ACC112 (cell line): ENCODE measurements at regions not wholly inside any gene's neighbourhood (a gene's known extent, or its start where the extent isn't known, plus 50 kb on each side); places are given as distances from the start of the nearest gene placed in this dataset.

ENCODE experiments used
- H2AFZ ChIP-seq: fragments of 200-600 bp; sonication (generic); one replicate; pipeline ENCODE4 v1.6.0; 2017; ENCODE audit warnings: antibody characterized with exemption, low read length; ENCODE audit not compliant: unreplicated experiment
- H3K27ac ChIP-seq: fragments of 200-600 bp; sonication (generic); 2 replicates; pipeline ENCODE4 v1.5.1; 2014; ENCODE audit warnings: low read depth, mild to moderate bottlenecking, antibody characterized with exemption, low read length, moderate library complexity
- H3K27me3 ChIP-seq: fragments of 200-600 bp; sonication (generic); 2 replicates; pipeline ENCODE4 v1.6.1; 2014; ENCODE audit warnings: mild to moderate bottlenecking, antibody characterized with exemption, low read length, moderate library complexity, mixed read lengths; ENCODE audit not compliant: insufficient read depth
- H3K36me3 ChIP-seq: fragments of 200-600 bp; sonication (generic); 2 replicates; pipeline ENCODE4 v1.6.1; 2016; ENCODE audit warnings: mild to moderate bottlenecking, antibody characterized with exemption, low read length, moderate library complexity, mixed read lengths; ENCODE audit not compliant: insufficient read depth
- H3K4me1 ChIP-seq: fragments of 200-600 bp; sonication (generic); one replicate; pipeline ENCODE4 v1.6.1; 2016; ENCODE audit warnings: low read length, mixed read lengths; ENCODE audit not compliant: insufficient read depth, unreplicated experiment, control insufficient read depth
- H3K4me3 ChIP-seq: fragments of 200-600 bp; sonication (generic); 2 replicates; pipeline ENCODE4 v1.5.1; 2014; ENCODE audit warnings: mild to moderate bottlenecking, low read depth, low read length
- H3K79me2 ChIP-seq: fragments of 200-600 bp; sonication (generic); one replicate; pipeline ENCODE4 v1.6.0; 2016; ENCODE audit warnings: low read length; ENCODE audit not compliant: control insufficient read depth, unreplicated experiment, insufficient read depth

- Histone ChIP-seq H3K27me3 (no peaks in the 10 kb centered on the region), H3K4me3 (no peak overlapping the region), H3K36me3 (no peaks in the 10 kb centered on the region), H3K79me2 (no peaks in the 10 kb centered on the region), H3K4me1 (peaks cover 46% of the 10 kb centered on the region), H3K27ac (no peak overlapping the region), H2AFZ (no peak overlapping the region)
These were observed 216.8 kb upstream of the PROK2 start for GRCh38 chr3:72001758-72002157.

DNA sequence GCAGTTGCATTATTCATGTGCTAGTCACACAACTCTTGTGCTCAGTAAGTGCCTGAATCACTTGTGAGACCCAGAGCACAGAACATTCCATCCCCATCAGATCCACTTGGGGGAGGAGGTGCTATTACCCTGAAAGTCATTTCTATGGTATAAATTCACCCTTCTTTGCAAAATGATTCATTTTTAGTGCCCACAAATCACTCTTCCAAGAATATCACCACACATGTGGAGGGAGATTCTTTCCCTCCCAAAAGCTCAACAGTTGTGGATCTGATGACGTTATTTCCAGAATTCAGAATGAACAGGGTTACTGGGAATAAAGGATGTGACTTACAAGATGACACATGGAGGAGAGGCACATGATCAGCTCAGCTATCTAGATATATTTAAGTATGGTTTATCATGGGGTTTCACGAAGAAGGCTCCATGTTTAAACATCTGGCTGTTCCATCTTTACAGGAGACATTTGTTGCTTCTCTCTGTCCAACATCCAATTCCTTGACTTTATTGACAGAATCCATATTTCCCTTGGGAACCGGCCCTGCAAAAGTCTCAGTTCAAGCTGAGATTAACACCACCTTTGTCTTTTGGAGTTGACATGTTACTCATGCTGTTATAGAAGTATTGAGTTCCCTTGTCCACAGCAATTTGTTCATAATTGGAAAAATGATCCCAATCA lies 214.2 kb upstream of the PROK2 start:
- Histone ChIP-seq H2AFZ (peak overlapping the region; percentile 47), H3K4me3 (no peak overlapping the region), H3K27me3 (no peaks in the 10 kb centered on the region), H3K27ac (peak overlapping the region; percentile 99), H3K79me2 (no peaks in the 10 kb centered on the region), H3K36me3 (no peaks in the 10 kb centered on the region), H3K4me1 (peaks cover 31% of the 10 kb centered on the region)

GRCh38 chr3:71997066-71997653 lies 212.2 kb upstream of the PROK2 start:
- no peaks in the 10 kb centered on the region for H3K27me3 ChIP-seq
- peak overlapping the region; percentile 99; the same call in 1 of the 2 replicates for H3K27ac ChIP-seq
- no peaks in the 10 kb centered on the region for H3K36me3 ChIP-seq
- H3K4me3 ChIP-seq, result no peak overlapping the region
- H3K4me1 ChIP-seq, result peaks cover 31% of the 10 kb centered on the region
- no peak overlapping the region for H2AFZ ChIP-seq
- H3K79me2 ChIP-seq, result no peaks in the 10 kb centered on the region

DNA sequence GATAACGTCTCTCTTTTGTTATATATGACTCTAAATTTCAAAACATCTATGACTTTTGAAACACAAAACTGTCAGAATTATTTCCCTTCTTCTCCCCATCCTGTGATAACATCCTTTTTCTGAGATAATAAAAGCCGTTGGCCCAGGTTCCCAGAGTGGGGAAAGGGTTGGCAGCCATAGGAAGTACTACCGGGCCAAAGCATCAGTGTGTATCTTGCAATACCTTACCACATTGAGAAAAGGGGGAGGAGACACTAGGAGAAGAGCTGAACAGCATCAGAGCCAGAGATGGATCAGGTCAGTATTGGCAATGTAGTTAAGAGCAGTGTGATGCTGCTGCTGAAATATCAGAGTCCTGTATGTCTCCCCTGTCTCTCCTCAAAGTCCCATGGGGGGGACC lies 210.0 kb upstream of the PROK2 start:
- Histone ChIP-seq H3K27ac (no peak overlapping the region), H3K79me2 (no peaks in the 10 kb centered on the region), H3K4me1 (peaks cover 30% of the 10 kb centered on the region), H2AFZ (no peak overlapping the region), H3K4me3 (no peak overlapping the region), H3K36me3 (no peaks in the 10 kb centered on the region), H3K27me3 (no peaks in the 10 kb centered on the region)

DNA sequence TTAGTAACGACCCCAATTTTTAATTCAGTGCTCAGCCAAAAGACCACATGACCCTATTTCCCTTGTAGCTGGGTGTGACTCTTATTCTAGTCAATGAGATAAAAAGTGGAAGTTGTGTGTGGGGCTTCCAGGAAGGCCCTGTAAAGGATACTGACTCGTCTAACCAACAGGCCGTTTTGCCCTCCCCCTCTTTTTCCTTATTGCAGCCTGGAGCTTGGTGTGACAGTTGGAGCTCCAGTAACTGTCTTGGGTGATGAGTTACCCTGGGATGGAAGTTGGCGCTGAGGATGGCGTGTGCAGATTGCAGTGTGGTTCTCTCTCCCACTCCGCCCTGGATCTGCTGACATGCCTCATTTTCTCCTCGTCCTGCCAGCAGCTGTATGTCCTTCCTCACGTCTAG lies 209.3 kb upstream of the PROK2 start:
- H2AFZ ChIP-seq, result no peak overlapping the region
- no peaks in the 10 kb centered on the region for H3K36me3 ChIP-seq
- H3K4me1 ChIP-seq, result peaks cover 27% of the 10 kb centered on the region
- H3K4me3 ChIP-seq, result no peak overlapping the region
- no peaks in the 10 kb centered on the region for H3K27me3 ChIP-seq
- H3K27ac ChIP-seq, result no peak overlapping the region
- H3K79me2 ChIP-seq, result no peaks in the 10 kb centered on the region

- H3K27me3 ChIP-seq, result no peaks in the 10 kb centered on the region
- peaks cover 5% of the 10 kb centered on the region for H3K4me1 ChIP-seq
- no peaks in the 10 kb centered on the region for H3K36me3 ChIP-seq
These were observed 206.7 kb upstream of the PROK2 start for GRCh38 chr3:71991681-71992080.

GRCh38 chr3:71991046-71991445 lies 206.1 kb upstream of the PROK2 start:
- no peak overlapping the region for H3K4me3 ChIP-seq
- no peaks in the 10 kb centered on the region for H3K27me3 ChIP-seq
- no peaks in the 10 kb centered on the region for H3K36me3 ChIP-seq
- H3K4me1 ChIP-seq, result peaks cover 5% of the 10 kb centered on the region
- no peak overlapping the region for H3K27ac ChIP-seq
- H3K79me2 ChIP-seq, result no peaks in the 10 kb centered on the region
- no peak overlapping the region for H2AFZ ChIP-seq

More at GRCh38 chr3:71991681-71992080, 206.7 kb upstream of the PROK2 start:
- H3K27ac ChIP-seq, result no peak overlapping the region
- H2AFZ ChIP-seq, result no peak overlapping the region
- no peak overlapping the region for H3K4me3 ChIP-seq
- H3K79me2 ChIP-seq, result no peaks in the 10 kb centered on the region

- Histone ChIP-seq H3K27ac (no peak overlapping the region), H3K4me3 (no peak overlapping the region), H3K36me3 (no peaks in the 10 kb centered on the region), H3K4me1 (peaks cover 5% of the 10 kb centered on the region), H3K27me3 (no peaks in the 10 kb centered on the region), H2AFZ (no peak overlapping the region), H3K79me2 (no peaks in the 10 kb centered on the region)
These were observed 205.6 kb upstream of the PROK2 start for GRCh38 chr3:71990545-71990944.

DNA sequence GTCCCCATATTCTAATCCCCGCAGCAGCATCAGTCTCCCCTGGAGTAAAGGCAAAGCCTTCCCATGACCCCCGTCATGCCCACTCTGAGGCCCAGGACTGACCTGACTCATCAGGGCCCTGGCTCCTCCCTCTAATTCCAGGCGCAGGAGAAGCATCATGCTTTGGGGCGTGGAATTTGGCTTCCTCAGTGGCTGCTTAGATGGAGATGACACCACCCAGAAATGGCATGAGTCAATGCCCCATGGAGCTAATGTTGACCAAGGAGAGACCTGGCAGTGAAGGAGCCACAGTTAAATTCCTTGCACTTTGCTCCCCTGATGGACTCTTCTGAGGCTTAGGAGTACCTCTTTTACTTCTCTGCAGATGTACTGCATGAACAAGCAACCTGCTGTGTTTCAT lies 204.2 kb upstream of the PROK2 start:
- Histone ChIP-seq H3K4me1 (peaks cover 5% of the 10 kb centered on the region), H3K4me3 (no peak overlapping the region), H3K79me2 (no peaks in the 10 kb centered on the region), H3K27me3 (no peaks in the 10 kb centered on the region), H2AFZ (no peak overlapping the region), H3K36me3 (no peaks in the 10 kb centered on the region), H3K27ac (peak overlapping the region; percentile 17; the same call in 1 of the 2 replicates)

DNA sequence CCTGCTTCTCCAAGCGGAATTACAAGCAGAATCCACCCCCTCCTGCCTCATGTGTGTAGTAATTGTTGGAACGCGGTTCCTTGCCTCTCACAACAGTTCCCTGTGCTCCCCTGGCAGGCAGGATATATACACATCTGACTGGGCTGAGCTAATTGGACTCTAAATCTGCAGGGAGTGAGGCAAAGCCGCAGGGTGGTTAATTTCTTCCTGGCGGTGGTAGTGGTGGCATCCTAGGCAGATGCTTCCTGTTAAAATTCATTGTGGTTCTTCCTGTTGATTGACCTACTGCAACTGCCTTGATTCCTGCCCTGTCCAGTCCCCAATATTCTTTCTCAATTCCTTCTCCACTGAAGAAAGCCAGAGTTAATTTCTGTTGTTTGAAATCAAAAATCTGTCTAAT lies 202.9 kb upstream of the PROK2 start:
- Histone ChIP-seq H3K27me3 (no peaks in the 10 kb centered on the region), H3K4me1 (peaks cover 9% of the 10 kb centered on the region), H2AFZ (no peak overlapping the region), H3K27ac (no peak overlapping the region), H3K4me3 (no peak overlapping the region), H3K79me2 (no peaks in the 10 kb centered on the region), H3K36me3 (no peaks in the 10 kb centered on the region)

DNA sequence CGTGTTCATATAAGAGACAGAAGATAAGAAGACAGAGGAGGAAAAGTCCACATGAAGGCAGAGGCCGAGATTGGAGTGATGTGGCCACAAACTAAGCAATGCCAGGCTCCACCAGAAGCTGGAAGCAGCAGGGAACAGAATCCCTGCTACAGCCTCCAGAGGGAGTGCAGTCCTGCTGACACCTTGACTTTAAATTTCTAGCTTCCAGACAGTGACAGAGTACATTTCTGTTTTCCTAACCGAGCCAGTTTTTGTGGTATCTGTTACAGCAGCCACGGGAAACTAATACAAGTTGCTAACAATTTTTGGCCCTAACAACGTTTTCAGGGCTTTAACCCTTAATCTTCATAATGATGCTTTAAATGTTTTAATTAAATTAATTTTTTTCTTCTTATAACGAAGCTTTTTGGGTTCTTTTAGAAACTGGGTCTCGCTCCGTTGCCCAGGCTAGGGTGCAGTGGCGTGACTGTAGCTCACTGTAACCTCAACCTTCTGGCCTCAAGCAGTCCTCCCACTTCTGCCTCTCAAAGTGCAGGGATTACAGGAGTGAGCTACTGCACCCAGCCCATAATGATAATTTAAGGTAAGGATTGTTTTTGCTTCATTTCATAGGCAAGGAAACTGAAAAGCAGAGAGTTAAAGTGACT lies 202.3 kb upstream of the PROK2 start:
- Histone ChIP-seq H3K27me3 (no peaks in the 10 kb centered on the region), H3K79me2 (no peaks in the 10 kb centered on the region), H2AFZ (no peak overlapping the region), H3K4me1 (peaks cover 13% of the 10 kb centered on the region), H3K4me3 (no peak overlapping the region), H3K27ac (no peak overlapping the region), H3K36me3 (no peaks in the 10 kb centered on the region)
